ENCODE measurements at regions not wholly inside any gene's neighbourhood (a gene's known extent, or its start where the extent isn't known, plus 50 kb on each side); places are given as distances from the start of the nearest gene placed in this dataset.

- no peak for ATAC-seq
- TF ChIP-seq CSDC2 (CRISPR knock-in tag; IDR thresholded peaks at IDR 0.05) (no peak), ZFP30 (CRISPR knock-in tag; IDR thresholded peaks at IDR 0.05) (no peak), POU6F1 (CRISPR knock-in tag; IDR thresholded peaks at IDR 0.05; ENCODE audit: borderline replicate concordance, low read depth) (no peak), OSR1 (CRISPR knock-in tag; IDR thresholded peaks at IDR 0.05) (no peak), PATZ1 (CRISPR knock-in tag; IDR thresholded peaks at IDR 0.05; ENCODE audit: borderline replicate concordance) (no peak), ZFP3 (CRISPR knock-in tag; IDR thresholded peaks at IDR 0.05) (no peak), PPARA (CRISPR knock-in tag; IDR thresholded peaks at IDR 0.05; ENCODE audit: borderline replicate concordance) (no peak), ZNF8 (CRISPR knock-in tag; IDR thresholded peaks at IDR 0.05) (no peak), ZC3H10 (CRISPR knock-in tag; IDR thresholded peaks at IDR 0.05) (no peak), RARB (CRISPR knock-in tag; IDR thresholded peaks at IDR 0.05) (no peak)
Measured at GRCh38 chr12:93964936-93965335, 183.4 kb upstream of the PLXNC1 start.

- ATAC-seq = no peak
- TF ChIP-seq ZFP3 (CRISPR knock-in tag; IDR thresholded peaks at IDR 0.05) (no peak), TSHZ2 (CRISPR knock-in tag; IDR thresholded peaks at IDR 0.05) (no peak), ZNF565 (CRISPR knock-in tag; conservative IDR thresholded peaks at IDR 0.05; ENCODE audit: low read depth) (no peak), ZNF8 (CRISPR knock-in tag; IDR thresholded peaks at IDR 0.05) (no peak)
Measured at GRCh38 chr12:93966516-93967133, 181.8 kb upstream of the PLXNC1 start.

GRCh38 chr12:93967454-93967853 lies 180.9 kb upstream of the PLXNC1 start:
- TF ChIP-seq BACH2 (CRISPR knock-in tag; IDR thresholded peaks at IDR 0.05; ENCODE audit: borderline replicate concordance) = no peak
- TF ChIP-seq SNAI2 (CRISPR knock-in tag; IDR thresholded peaks at IDR 0.05) = no peak
- no peak for TF ChIP-seq PPARA (CRISPR knock-in tag; IDR thresholded peaks at IDR 0.05; ENCODE audit: borderline replicate concordance)
- TF ChIP-seq ISL1 (CRISPR knock-in tag; IDR thresholded peaks at IDR 0.05) = no peak
- no peak for TF ChIP-seq CSRNP3 (CRISPR knock-in tag; IDR thresholded peaks at IDR 0.05)
- TF ChIP-seq ZFP3 (CRISPR knock-in tag; IDR thresholded peaks at IDR 0.05) = no peak
- no peak for TF ChIP-seq TSHZ2 (CRISPR knock-in tag; IDR thresholded peaks at IDR 0.05)
- TF ChIP-seq TOX (CRISPR knock-in tag; IDR thresholded peaks at IDR 0.05; ENCODE audit: borderline replicate concordance) = no peak
- TF ChIP-seq ZFP30 (CRISPR knock-in tag; IDR thresholded peaks at IDR 0.05) = no peak
- TF ChIP-seq CSDC2 (CRISPR knock-in tag; IDR thresholded peaks at IDR 0.05) = no peak
- TF ChIP-seq ZC3H10 (CRISPR knock-in tag; IDR thresholded peaks at IDR 0.05) = no peak
- no peak for ATAC-seq
